IPS-NIHi11 (cell line): ENCODE measurements at regions not wholly inside any gene's neighbourhood (a gene's known extent, or its start where the extent isn't known, plus 50 kb on each side); places are given as distances from the start of the nearest gene placed in this dataset.

Source experiments
- DNase-seq: peaks from one replicate; pipeline ENCODE4 v3.0.0; 2012; ENCODE audit warnings: mixed read lengths, low spot score

GRCh38 chr1:30286988-30287839 lies 436.2 kb downstream of the MATN1 start:
- DNase-seq = no peak

GRCh38 chr1:30286241-30286987 lies 437.0 kb downstream of the MATN1 start:
- DNase-seq = no peak

DNA sequence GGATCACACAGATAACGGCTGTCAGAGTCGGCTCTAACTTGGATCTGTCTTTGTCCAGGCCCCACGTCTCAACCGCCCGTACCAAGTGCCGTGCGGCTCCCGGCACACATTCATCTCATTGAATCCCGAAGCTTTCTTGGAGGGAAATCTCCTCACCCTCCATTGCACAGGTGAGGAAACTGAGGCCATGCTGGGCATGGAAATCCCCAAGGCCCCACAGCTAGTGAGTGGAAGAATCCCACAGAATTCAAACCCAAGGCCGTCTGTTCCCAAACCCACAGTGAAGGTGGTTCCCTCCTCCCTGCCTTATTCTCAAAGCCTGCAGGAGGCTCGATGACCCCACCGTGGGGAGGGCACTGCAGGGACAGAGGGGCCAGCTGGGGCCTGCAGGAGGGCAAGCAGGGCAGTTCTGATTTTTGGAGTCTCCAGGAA lies 437.9 kb downstream of the MATN1 start:
- no peak for DNase-seq

DNA sequence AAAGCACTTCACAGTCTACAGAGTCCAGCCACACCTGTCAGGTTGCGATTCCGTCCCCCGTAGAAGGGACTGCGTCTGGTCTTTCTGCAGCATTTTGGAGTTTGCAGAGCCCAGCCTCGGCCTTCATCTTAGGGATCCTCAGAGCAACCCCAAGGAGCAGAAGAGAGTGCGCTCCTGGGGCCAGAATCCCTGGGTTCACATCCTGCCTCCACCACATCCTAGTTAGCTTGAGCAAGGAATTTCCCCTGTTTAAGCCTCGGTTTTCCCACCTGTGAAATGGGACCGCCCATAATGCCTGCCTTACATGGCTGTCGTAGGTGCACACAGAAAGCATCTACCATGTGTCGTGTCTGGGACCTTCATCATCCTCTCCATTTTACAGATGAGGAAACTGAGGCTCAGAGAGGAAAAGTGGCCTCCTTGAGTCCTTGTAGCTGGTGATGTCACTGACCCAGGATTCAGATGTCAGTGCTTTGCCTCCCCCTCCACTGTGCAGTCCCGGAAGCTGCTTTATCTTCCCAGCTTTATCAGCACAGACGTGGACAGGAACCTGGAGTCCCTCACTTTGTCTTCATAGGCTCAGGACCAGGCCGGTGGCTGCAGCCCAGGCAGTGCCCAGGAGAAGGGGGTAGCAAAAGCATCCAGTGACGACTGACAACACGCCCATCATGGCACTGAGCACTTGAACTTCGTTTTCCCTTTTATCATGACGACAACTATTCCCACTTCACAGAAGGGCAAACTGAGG lies 438.5 kb downstream of the MATN1 start:
- DNase-seq = no peak

DNA sequence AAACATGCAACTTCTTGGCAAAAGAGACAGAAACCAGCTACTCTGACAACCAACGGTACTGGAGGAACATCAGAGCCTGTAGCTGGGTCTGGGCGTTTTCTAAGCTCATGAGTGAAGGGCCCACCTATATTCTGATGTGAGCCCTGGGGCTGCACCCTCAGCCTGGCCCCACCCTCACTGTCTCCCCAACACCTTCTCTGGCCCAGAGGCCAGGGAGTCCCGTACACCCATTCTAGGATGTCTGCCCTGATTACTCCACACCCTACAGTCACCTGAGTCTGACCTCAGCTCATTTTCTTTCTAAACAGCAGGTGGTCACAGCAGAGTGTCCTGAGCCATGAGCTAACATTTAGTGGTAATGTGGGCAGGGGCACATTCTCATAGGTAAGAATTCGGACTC lies 439.2 kb downstream of the MATN1 start:
- no peak for DNase-seq

DNA sequence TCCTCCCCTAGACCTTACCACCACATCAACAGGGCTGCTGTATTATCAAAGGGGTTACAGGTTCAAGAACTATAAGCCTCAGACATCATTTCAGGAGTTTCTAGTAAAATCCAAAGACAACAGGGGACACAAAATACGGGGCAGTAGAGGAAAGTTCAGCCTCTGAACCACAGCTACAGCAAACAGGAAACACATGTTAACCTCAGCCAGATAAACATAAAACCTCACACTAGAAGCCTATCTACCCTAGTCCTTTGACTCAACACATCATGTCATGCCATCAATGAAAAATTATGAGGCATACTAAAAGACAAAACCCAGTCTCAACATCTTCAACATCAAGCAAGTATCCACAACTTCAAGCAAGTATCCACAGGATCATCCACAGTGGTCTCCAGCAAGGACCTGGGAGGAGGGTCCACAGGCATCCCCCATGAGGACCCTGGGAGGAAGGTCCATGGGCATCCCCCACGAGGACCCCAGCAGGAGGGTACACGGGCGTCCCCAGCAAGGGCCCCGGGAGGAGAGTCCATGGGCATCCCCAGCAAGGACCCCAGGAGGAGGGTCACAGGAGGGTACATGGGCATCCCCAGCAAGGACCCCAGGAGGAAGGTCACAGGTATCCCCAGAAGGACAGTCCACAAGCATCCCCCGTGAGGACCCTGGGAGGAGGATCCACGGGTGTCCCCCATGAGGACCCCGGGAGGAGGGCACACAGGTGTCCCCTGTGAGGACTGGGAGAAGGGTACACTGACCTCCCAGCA lies 440.0 kb downstream of the MATN1 start:
- no peak for DNase-seq

DNA sequence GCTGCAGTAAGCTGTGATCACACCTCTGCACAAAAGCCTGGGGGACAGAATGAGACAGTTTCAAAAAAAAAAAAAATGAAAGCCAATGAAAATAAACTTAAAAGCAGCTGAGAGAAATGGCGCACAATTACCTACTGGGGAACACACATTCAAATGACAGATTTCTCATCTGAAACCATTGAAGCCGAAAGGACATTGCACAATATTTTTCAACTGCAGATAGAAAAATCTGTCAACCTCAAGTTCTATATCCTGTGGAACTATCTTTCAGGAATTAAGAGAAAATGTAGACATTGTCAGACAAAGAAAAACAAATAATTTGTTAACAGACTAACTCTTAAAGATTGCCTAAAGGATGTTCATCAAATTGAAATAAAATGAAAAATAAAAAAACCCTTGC lies 442.8 kb downstream of the MATN1 start:
- DNase-seq = no peak

- no peak for DNase-seq
Measured at GRCh38 chr1:30277911-30278310, 445.5 kb downstream of the MATN1 start.

DNA sequence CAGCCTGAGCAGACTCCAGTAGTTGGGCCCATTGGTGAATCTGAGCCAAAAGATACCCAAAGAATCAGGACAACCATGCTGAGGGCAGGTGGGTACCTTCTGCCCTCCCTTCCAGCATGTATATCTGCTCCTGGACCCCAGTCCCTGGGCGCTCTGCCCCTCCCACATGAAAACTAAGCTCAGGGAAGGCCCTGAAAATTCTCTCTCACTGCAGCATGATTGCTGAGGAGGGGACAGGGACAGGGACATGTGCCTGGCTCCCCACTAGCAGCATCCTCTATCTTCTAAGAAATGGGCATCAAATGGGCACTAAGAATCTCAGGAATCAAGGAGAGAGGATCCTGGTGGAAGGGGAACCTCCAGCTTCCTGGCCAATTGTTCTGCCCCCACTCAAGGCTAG lies 446.0 kb downstream of the MATN1 start:
- no peak for DNase-seq

DNA sequence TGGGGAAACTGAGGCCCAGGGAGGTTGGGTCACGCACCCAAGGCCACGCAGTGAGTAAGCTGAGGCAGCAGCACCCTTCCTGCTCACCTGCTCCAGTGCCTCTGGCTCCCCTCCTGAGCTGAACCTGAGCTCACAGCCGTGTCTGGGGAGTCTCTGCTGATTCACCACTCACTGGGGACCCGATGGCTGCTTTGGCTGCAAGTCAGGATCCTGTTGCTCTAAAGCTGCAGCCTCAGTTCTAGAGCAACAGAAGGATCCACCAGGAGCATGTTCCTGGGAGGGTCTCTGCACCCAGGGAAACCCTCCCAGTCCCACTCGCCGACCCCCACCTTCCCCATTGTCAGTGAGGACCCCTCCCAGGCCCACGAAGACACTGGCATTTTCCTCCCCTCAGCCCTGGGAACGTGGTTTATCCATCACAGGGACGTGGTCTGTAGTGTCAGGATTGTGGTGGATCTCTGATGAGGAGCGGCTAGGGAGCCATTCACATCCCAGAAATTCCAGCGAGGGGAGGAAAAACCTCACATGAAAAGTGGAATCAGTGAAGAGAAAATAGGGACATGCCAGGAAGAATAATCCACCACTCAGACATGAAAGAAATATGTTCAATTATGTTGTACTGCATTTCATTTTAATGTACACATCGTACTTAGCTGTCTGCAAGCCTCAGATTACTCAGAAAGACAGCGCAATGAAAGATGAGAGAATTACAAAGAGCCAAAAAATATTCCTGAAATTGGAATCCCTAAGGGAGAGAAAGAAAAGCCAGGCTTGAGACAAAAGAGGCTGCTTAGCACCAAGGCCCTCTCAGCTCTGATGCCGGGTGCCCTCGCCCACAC lies 447.2 kb downstream of the MATN1 start:
- no peak for DNase-seq

- no peak for DNase-seq
Measured at GRCh38 chr1:30274976-30275621, 448.3 kb downstream of the MATN1 start.

DNA sequence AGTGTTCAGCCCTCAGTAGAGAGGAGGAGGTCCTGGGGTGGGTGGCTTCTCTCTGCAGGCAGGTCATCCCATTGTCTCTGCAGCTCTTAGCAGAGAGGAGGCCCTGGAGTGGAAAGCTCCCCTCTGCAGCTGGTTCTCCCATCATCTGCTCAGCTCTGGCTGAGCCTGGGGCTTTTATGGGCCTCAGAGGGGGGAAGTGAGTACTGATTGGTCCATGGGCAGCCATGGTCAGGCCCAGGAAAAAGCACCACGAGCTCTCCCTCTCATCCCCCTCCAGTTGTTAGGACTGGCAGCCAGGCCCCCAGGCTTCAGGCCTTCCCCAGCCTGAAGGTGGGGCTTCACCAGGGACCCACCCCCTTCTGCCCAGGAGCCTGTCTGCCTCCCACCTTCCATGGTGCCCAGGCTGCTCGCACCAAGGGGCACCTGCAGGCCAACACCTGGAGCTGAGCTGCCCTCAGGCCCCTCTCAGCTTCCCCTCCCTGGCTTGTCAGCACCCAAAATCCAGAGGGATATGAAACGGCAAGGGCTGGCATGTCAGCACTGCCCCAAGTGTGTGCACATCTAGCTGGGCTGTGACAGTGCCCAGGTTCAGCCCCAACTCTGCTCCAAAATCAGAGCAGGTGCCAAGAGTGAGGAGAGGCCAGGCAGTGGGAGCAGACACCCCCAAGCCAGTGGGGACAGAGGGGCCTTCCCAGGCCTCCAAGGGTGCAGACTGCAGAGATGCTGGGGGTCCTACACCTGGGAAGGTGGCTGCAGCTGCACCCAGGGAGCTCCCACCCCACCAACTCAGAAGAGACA lies 449.0 kb downstream of the MATN1 start:
- no peak for DNase-seq

DNA sequence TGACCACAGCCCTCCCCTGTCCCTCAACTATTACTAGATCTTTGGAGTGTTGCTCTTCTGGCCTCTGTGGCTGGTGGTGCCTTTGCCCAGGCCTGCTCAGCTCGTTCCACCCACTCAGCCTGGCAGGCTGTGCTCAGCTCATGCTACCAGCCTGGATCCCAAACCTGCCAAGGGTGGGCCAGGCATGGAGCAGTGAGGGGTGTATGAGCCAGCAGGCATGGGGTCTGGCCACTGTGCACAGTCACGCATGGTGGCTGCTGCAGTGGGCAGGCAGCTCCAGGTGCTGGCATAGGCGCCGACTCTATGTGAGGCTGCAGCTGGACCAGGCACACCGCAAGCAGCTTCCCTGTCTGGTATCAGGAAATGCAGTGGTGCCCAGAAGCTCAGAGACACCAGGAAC lies 449.9 kb downstream of the MATN1 start:
- no peak for DNase-seq

- DNase-seq = no peak
Measured at GRCh38 chr1:30273021-30273325, 450.4 kb downstream of the MATN1 start.

GRCh38 chr1:30272277-30273020 lies 450.9 kb downstream of the MATN1 start:
- no peak for DNase-seq

GRCh38 chr1:30271401-30272276 lies 451.7 kb downstream of the MATN1 start:
- no peak for DNase-seq

- no peak for DNase-seq
Measured at GRCh38 chr1:30270461-30270860, 452.9 kb downstream of the MATN1 start.
